Upper lobe of right lung (tissue), 1 donor: ENCODE measurements at regions not wholly inside any gene's neighbourhood (a gene's known extent, or its start where the extent isn't known, plus 50 kb on each side); places are given as distances from the start of the nearest gene placed in this dataset.

ENCODE experiments used
- ATAC-seq: fragments of 200-7000 bp; cut with Tn5 transposase; one replicate; pipeline ENCODE4 v1.9.1; 2020; ENCODE audit warnings: mild to moderate bottlenecking, moderate library complexity
- DNase-seq: peaks from one replicate; pipeline ENCODE4 v3.0.0-alpha.2; 2020
- H3K27ac ChIP-seq: fragments of 200-600 bp; one replicate; pipeline ENCODE4 v1.8.0; 2022
- H3K27me3 ChIP-seq: fragments of 200-600 bp; one replicate; pipeline ENCODE4 v1.8.0; 2022; ENCODE audit warnings: mild to moderate bottlenecking
- H3K36me3 ChIP-seq: fragments of 200-600 bp; one replicate; pipeline ENCODE4 v1.8.0; 2022
- H3K4me1 ChIP-seq: fragments of 200-600 bp; one replicate; pipeline ENCODE4 v1.8.0; 2022
- H3K4me3 ChIP-seq: fragments of 200-600 bp; one replicate; pipeline ENCODE4 v1.8.0; 2022; ENCODE audit warnings: mild to moderate bottlenecking
- H3K9me3 ChIP-seq: fragments of 200-600 bp; one replicate; pipeline ENCODE4 v1.8.0; 2022
- CTCF ChIP-seq: fragments of 200-600 bp; IDR thresholded peaks from one replicate; pipeline ENCODE4 v1.8.0; 2022; ENCODE audit warnings: antibody characterized with exemption
- intact Hi-C: fragments of 100-400 bp; cut with DNase I; formaldehyde crosslinking; loops from one replicate; pipeline ENCODE4 v1.11.0; 2022
- donor health status: DM: no; HTN: yes; CAD: no; lungs with severe emphysema.

GRCh38 chr15:35168464-35168863, 83.4 kb upstream of the NANOGP8 start:
- ATAC-seq (no peak), DNase-seq (no peak)
- intact Hi-C loops, result no loop called here
- no peaks in the 10 kb centered on the region for H3K27me3 ChIP-seq
- H3K36me3 ChIP-seq, result no peaks in the 10 kb centered on the region
- no peaks in the 10 kb centered on the region for H3K9me3 ChIP-seq
- no peaks in the 10 kb centered on the region for H3K4me1 ChIP-seq
- TF ChIP-seq CTCF, result no peak
- no peak overlapping the region for H3K4me3 ChIP-seq
- no peak overlapping the region for H3K27ac ChIP-seq

GRCh38 chr15:35167675-35168074, 82.6 kb upstream of the NANOGP8 start:
- Histone ChIP-seq H3K36me3 (no peaks in the 10 kb centered on the region), H3K9me3 (no peaks in the 10 kb centered on the region), H3K4me1 (no peaks in the 10 kb centered on the region), H3K4me3 (no peak overlapping the region), H3K27me3 (no peaks in the 10 kb centered on the region), H3K27ac (no peak overlapping the region)
- no peak for TF ChIP-seq CTCF
- intact Hi-C loops, result no loop called here
- ATAC-seq (no peak), DNase-seq (no peak)

GRCh38 chr15:35166730-35167359, 81.8 kb upstream of the NANOGP8 start:
- H3K9me3 ChIP-seq, result no peaks in the 10 kb centered on the region
- no peaks in the 10 kb centered on the region for H3K4me1 ChIP-seq
- no peak overlapping the region for H3K4me3 ChIP-seq
- H3K36me3 ChIP-seq, result no peaks in the 10 kb centered on the region
- intact Hi-C loops, result no loop called here
- no peak for TF ChIP-seq CTCF
- no peak overlapping the region for H3K27ac ChIP-seq
- no peak for DNase-seq
- ATAC-seq, result no peak
- H3K27me3 ChIP-seq, result no peaks in the 10 kb centered on the region

GRCh38 chr15:35161694-35162093, 76.6 kb upstream of the NANOGP8 start:
- Histone ChIP-seq H3K4me3 (no peak overlapping the region), H3K27ac (no peak overlapping the region), H3K27me3 (no peaks in the 10 kb centered on the region), H3K36me3 (no peaks in the 10 kb centered on the region), H3K4me1 (no peaks in the 10 kb centered on the region), H3K9me3 (no peaks in the 10 kb centered on the region)
- intact Hi-C loops, result no loop called here
- ATAC-seq (no peak), DNase-seq (no peak)
- no peak for TF ChIP-seq CTCF

GRCh38 chr15:35159170-35159569, 74.1 kb upstream of the NANOGP8 start:
- TF ChIP-seq CTCF, result no peak
- no peaks in the 10 kb centered on the region for H3K36me3 ChIP-seq
- intact Hi-C loops, result no loop called here

GRCh38 chr15:35151782-35152181, 66.7 kb upstream of the NANOGP8 start:
- TF ChIP-seq CTCF, result no peak
- H3K9me3 ChIP-seq, result no peaks in the 10 kb centered on the region
- H3K27ac ChIP-seq, result no peak overlapping the region
- no peaks in the 10 kb centered on the region for H3K27me3 ChIP-seq
- H3K4me3 ChIP-seq, result no peak overlapping the region
- H3K4me1 ChIP-seq, result no peaks in the 10 kb centered on the region
- intact Hi-C loops, result no loop called here
- DNase-seq, result no peak
- H3K36me3 ChIP-seq, result no peaks in the 10 kb centered on the region
- no peak for ATAC-seq

More at GRCh38 chr15:35159170-35159569, 74.1 kb upstream of the NANOGP8 start:
- Histone ChIP-seq H3K4me1 (no peaks in the 10 kb centered on the region), H3K27ac (no peak overlapping the region), H3K9me3 (no peaks in the 10 kb centered on the region), H3K4me3 (no peak overlapping the region), H3K27me3 (no peaks in the 10 kb centered on the region)
- DNase-seq (no peak), ATAC-seq (no peak)
